Vagina (tissue), 2 donors: ENCODE measurements at regions not wholly inside any gene's neighbourhood (a gene's known extent, or its start where the extent isn't known, plus 50 kb on each side); places are given as distances from the start of the nearest gene placed in this dataset.
"Not testable (repeated sequence)": the region's sequence is repeated elsewhere in the genome, so short reads cannot be mapped to it uniquely, and the experiment has no call there.

Experiments
- CTCF ChIP-seq, 3 experiments: fragments of 450-650 bp in 2 of 3; fragments of 200-600 bp in 1 of 3; sonication (generic) in 1 of 3; IDR thresholded peaks; one replicate each; pipeline ENCODE4 v1.5.1; 2017 to 2019; ENCODE audit warnings: antibody characterized with exemption in 3 of 3, mild to moderate bottlenecking in 2 of 3, moderate library complexity in 2 of 3
- POLR2A ChIP-seq, 2 donors: fragments of 450-650 bp; IDR thresholded peaks; one replicate each; pipeline ENCODE4 v1.6.1; 2017; ENCODE audit warnings: antibody characterized with exemption in 2 of 2, mild to moderate bottlenecking in 2 of 2, moderate library complexity in 2 of 2
- POLR2AphosphoS5 ChIP-seq, 2 donors: sonication (generic); formaldehyde crosslinking; IDR thresholded peaks; one replicate each; pipeline ENCODE4 v1.9.0; 2017; ENCODE audit warnings: antibody characterized with exemption in 2 of 2, mild to moderate bottlenecking in 2 of 2, low read depth in 1 of 2; ENCODE audit not compliant: insufficient read depth in 1 of 2

DNA sequence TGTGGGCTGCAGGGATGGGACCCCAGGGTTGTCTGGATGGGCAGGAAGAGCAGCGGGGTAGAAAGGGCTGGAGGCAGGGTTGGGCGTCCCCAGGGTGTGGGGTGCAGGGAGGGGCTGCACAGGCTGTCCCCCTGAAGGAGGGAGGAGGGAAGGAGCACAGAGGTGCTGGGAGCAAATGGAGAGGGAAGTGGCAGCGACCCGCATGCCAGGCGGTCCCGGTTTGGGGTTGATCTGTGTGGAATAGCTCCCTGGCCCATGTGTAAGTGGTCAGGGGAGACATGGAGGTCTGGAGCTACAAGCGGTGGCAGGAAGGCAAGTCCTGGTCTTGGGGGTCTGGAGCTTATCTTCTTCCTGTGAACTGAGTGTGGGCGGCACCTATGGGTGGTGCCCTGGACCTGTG, 532.0 kb downstream of the GOLGA6L6 start:
- not testable (repeated sequence) for TF ChIP-seq CTCF (IDR thresholded peaks at IDR 0.05); POLR2A (IDR thresholded peaks at IDR 0.05); POLR2AphosphoS5 (IDR thresholded peaks at IDR 0.05; ENCODE audit: insufficient read depth in 1 of 2, low read depth in 1 of 2)
